ENCODE measurements at regions not wholly inside any gene's neighbourhood (a gene's known extent, or its start where the extent isn't known, plus 50 kb on each side); places are given as distances from the start of the nearest gene placed in this dataset.
"Not testable (repeated sequence)": the region's sequence is repeated elsewhere in the genome, so short reads cannot be mapped to it uniquely, and the experiment has no call there.

GRCh38 chr9:28127101-28127500, 553.8 kb upstream of the C9orf72 start:
- peak; percentile 41 for DNase-seq

GRCh38 chr9:28134446-28134976, 561.2 kb upstream of the C9orf72 start:
- no peak for DNase-seq

- peak; percentile 6 for DNase-seq
These were observed 562.3 kb upstream of the C9orf72 start for GRCh38 chr9:28135549-28135948.

GRCh38 chr9:28136113-28136512, 562.8 kb upstream of the C9orf72 start:
- no peak for DNase-seq

GRCh38 chr9:28147430-28147829, 574.1 kb upstream of the C9orf72 start:
- not testable (repeated sequence) for DNase-seq

- not testable (repeated sequence) for DNase-seq
These were observed 574.8 kb upstream of the C9orf72 start for GRCh38 chr9:28147923-28148597.

GRCh38 chr9:28149361-28150050, 576.2 kb upstream of the C9orf72 start:
- not testable (repeated sequence) for DNase-seq

- no peak for DNase-seq
These were observed 581.8 kb upstream of the C9orf72 start for GRCh38 chr9:28155067-28155466.

GRCh38 chr9:28155671-28156070, 582.4 kb upstream of the C9orf72 start:
- DNase-seq: no peak

- DNase-seq: no peak
These were observed 585.2 kb upstream of the C9orf72 start for GRCh38 chr9:28158451-28158850.

GRCh38 chr9:28163619-28164018, 590.3 kb upstream of the C9orf72 start:
- peak; percentile 21 for DNase-seq

- DNase-seq: no peak
These were observed 592.9 kb upstream of the C9orf72 start for GRCh38 chr9:28166179-28166578.

- no peak for DNase-seq
These were observed 603.9 kb upstream of the C9orf72 start for GRCh38 chr9:28177142-28177541.

GRCh38 chr9:28177925-28178324, 604.6 kb upstream of the C9orf72 start:
- DNase-seq: no peak

- no peak for DNase-seq
These were observed 606.6 kb upstream of the C9orf72 start for GRCh38 chr9:28179893-28180292.

- DNase-seq: no peak
These were observed 617.7 kb upstream of the C9orf72 start for GRCh38 chr9:28190981-28191380.

GRCh38 chr9:28197653-28198052, 624.4 kb upstream of the C9orf72 start:
- DNase-seq: no peak

- no peak for DNase-seq
These were observed 629.8 kb upstream of the C9orf72 start for GRCh38 chr9:28203036-28203435.

GRCh38 chr9:28206280-28206679, 633.0 kb upstream of the C9orf72 start:
- DNase-seq: no peak

- peak; percentile 36 for DNase-seq
These were observed 634.4 kb upstream of the C9orf72 start for GRCh38 chr9:28207657-28208056.

GRCh38 chr9:28209130-28209529, 635.8 kb upstream of the C9orf72 start:
- DNase-seq: no peak

- no peak for DNase-seq
These were observed 639.7 kb upstream of the C9orf72 start for GRCh38 chr9:28212979-28213378.

- peak; percentile 71 for DNase-seq
These were observed 642.4 kb upstream of the C9orf72 start for GRCh38 chr9:28215536-28216299.

- DNase-seq: no peak
These were observed 659.4 kb upstream of the C9orf72 start for GRCh38 chr9:28232686-28233085.

Data from NCI-H1105 (cell line).